Stimulated activated CD4-positive, alpha-beta T cell treated with anti-CD3 and anti-CD28 coated beads, Interleukin-15, amount 100 ng/mL, for 24 hours (primary cell): ENCODE measurements at regions not wholly inside any gene's neighbourhood (a gene's known extent, or its start where the extent isn't known, plus 50 kb on each side); places are given as distances from the start of the nearest gene placed in this dataset.

Source experiments
- DNase-seq: peaks from one replicate; pipeline ENCODE4 v3.0.0-alpha.2; 2020

GRCh38 chr9:96085491-96086143, 210.1 kb downstream of the ERCC6L2 start:
- DNase-seq: no peak

- no peak for DNase-seq
Observed at GRCh38 chr9:96084331-96084734, 208.8 kb downstream of the ERCC6L2 start.

- no peak for DNase-seq
Observed at GRCh38 chr9:96082516-96083232, 207.2 kb downstream of the ERCC6L2 start.

DNA sequence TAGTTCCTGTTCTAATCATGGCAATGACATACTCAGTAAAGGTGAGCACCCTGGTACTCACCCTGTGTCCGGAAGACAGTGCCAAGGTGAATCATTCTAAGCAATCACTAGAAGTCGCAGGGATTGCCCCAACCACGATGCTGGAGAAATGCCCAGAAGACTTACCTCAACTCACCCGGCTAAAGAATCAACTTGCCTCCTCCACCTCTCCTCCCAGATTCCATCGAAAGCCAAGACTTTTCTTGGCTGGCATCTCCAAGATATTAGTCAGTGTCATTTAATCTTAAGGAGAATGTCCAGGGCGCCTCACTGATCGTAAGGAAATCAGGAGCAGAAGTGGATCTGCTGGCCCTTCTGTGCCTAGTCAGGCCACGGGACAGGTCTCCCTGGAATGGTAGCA, 204.9 kb downstream of the ERCC6L2 start:
- DNase-seq: no peak

- no peak for DNase-seq
Observed at GRCh38 chr9:96079779-96080178, 204.3 kb downstream of the ERCC6L2 start.

- DNase-seq: no peak
Observed at GRCh38 chr9:96078897-96079490, 203.5 kb downstream of the ERCC6L2 start.

GRCh38 chr9:96075757-96076156, 200.3 kb downstream of the ERCC6L2 start:
- DNase-seq: no peak

- DNase-seq: no peak
Observed at GRCh38 chr9:96075111-96075510, 199.6 kb downstream of the ERCC6L2 start.

GRCh38 chr9:96073531-96074480, 198.3 kb downstream of the ERCC6L2 start:
- no peak for DNase-seq

DNA sequence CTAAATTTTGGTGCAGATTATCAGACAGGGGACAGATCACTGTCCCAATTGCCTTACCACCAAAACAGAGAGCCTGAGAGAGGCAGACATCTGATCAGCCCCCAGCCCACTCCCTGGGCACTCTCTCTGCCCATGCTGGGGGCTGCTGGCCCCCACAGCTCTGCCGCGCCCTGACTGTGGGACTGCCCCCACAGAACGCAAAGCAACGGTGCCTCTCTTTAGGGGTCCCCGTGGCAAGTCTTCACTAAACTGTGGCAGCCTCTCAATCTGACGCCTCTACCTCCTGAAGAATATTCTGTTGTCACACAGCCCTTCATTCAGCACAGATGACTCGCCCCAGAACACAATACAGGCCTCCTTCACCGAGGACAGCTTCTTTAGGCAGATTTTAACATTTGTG, 197.4 kb downstream of the ERCC6L2 start:
- no peak for DNase-seq

- no peak for DNase-seq
Observed at GRCh38 chr9:96071815-96072124, 196.3 kb downstream of the ERCC6L2 start.

DNA sequence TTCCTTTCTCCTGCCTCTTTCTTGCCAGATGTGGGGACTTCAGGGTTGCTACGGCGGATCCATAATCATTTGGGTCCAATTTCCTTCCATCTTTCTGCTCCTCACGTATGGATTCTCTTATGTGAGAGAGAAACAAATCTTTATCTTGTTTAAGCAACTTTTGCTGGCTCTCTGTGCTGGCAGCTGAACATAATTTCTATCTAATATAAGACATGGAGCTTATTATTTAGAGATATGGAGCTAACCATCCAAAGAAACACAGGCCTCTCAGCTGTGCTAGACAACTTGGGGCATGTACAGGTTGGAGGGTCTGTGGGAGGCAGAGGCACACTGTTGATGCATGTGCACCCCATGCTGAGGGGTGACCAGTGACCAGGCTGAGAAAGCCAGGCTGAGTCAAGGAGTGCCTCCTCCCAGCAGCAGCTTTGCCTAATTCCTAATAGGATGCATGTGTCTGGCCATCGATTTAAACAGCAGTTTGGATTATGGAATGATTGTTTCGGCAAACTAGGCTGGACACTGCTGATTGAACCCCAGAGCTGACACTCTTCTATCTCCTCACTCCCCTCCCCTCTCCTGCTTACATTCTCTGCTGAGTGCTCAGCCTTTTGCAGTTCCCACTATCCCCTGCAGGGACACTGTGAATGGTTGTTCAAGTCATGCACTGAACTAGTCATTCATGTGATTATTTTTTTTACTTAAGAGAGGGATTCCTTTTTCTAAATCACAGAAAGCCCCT, 195.8 kb downstream of the ERCC6L2 start:
- peak; percentile 35 for DNase-seq

DNA sequence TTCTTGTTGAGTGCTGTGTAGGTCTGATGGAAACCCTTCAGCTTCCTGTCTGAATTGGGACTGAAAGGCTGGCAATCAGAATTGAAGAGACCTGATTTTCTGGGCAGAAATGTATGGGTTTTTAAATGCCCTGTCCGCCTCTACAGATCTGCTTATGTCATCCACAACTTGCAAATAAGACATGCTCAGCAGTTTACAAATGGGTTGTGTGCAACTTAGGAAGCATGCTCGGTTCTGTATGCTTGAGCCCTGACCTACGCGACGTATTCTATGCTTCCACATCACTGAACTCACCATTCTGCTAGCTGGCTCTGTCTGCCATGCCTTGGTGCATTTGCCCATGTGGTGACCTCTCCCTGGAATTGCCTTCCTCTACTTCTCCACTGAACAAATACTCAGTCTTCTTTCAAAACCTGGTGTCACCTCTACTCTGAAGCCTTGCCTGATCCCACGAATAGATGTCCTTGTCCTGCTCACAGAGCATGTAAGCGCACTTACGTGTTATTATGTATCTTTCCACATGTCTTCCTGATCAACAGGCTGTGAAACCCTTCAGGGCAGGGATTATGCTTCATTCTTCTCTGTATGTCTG, 194.2 kb downstream of the ERCC6L2 start:
- DNase-seq: no peak

- DNase-seq: no peak
Observed at GRCh38 chr9:96068511-96068910, 193.0 kb downstream of the ERCC6L2 start.

- DNase-seq: no peak
Observed at GRCh38 chr9:96067600-96067999, 192.1 kb downstream of the ERCC6L2 start.

DNA sequence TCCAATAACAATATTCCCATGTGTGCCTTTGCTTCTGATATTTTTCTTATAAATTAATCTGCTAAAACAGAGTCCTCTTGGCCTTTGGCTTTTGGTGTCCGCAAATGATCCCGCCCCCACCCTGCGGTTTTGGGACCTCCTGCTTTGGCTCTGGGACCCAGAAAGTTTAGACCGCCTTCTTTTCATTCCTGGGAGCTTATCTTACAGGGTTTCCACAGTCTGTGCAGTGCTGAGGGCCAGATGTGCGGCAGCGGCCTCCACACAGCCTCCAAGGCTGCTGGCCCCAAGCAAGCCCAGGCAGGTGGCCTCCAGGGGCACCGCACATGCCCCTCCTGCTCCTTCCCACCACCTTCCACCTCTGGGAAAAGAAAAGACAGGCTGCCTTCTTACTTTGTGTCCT, 191.5 kb downstream of the ERCC6L2 start:
- DNase-seq: no peak

DNA sequence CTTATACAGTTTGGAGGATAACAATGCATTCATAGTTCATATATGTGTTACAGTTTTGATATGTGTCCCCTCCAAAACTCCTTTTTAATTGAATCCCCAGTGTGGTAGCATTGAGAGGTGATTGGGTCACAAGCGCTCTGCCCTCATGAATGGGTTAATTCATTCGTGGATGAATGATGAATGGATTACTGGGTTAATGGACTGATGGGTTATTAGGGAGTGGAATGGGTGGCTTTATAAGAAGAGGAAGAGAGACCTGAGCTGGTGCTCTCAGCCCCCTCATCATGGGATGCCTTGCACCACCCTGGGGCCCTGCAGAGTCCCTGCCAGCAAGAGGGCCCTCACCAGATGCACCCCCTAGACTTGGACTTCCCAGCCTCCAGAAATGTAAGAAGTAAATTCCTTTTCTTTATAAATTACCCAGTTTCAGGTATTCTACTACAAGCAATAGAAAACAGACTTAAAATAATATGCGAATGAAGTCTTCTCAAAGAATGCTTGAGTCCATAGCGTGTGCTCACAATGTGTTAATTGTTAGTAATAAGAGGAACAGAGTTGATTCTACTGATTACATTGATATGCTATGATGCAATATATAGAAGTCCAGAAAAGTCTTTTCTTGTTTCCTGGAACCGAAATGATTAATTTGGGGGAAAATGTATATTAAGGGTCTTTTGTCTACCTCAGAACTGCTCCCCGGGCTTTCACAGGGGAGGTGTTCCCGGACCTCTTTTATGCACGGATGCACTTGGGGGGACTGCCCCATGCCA, 190.2 kb downstream of the ERCC6L2 start:
- no peak for DNase-seq

DNA sequence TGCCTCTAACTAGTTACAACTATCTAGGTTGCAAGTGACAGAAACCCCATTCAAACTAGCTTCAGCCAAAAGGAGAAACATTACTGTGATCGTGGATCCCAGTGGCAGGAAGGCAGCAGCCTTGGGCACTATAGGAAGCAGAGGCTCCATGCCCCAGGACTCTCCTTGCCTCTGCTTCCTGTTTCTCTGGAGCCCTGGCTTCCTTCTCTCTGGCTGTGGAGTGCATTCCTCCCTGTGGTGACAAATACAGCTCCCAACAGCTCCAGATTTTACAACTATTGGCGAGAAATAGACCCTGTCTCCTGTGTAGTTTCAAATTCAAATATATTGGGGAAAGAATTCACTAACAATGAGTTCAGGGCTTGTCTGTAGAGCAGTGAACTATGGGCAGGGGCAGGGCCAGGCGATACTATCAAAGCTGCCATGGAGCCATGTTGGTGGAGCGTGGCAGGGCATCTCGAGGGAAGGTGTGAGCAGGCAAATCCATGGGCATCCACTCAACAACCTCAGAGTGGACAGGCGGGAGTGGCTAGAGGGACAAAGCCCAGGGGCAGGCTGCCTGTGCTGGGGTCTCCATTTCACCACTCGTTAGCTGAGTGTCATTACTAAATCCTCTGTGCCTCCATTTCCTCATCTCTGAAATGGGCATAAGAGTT, 189.5 kb downstream of the ERCC6L2 start:
- no peak for DNase-seq

- DNase-seq: no peak
Observed at GRCh38 chr9:96062854-96063253, 187.4 kb downstream of the ERCC6L2 start.

- no peak for DNase-seq
Observed at GRCh38 chr9:96062031-96062430, 186.5 kb downstream of the ERCC6L2 start.
